ENCODE measurements at regions not wholly inside any gene's neighbourhood (a gene's known extent, or its start where the extent isn't known, plus 50 kb on each side); places are given as distances from the start of the nearest gene placed in this dataset.
A peak's percentile ranks its signal among the peaks of the same experiment; 100 is the strongest.

DNA sequence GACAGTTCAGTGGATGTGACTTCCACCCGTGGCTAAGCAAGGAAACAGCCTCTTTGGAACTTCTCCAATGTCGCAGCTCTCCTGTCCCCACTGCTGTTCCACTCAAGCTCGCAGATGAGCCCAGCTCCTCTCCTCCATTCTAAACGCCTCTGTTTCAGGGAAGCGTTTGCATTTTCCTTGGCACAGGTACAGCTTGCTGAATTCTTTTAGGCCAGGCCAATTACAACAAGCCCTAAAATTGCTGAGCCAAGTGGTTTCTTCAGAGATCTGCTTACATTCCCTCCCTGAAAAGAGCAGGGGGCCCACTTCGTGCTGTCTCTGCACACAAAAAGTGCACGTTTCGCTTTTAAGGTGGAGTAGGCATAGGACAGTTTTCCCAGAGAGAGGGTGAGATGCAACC lies 91.5 kb upstream of the BLID start:
- Histone ChIP-seq H3K27ac (ENCODE audit: low read length) (no peak overlapping the region), H3K4me1 (ENCODE audit: control insufficient read depth, insufficient read depth, low read length) (no peaks in the 10 kb centered on the region), H3K9me3 (ENCODE audit: control insufficient read depth, insufficient read depth, low read length) (no peaks in the 10 kb centered on the region), H3K36me3 (ENCODE audit: control insufficient read depth, insufficient read depth, low read length) (no peaks in the 10 kb centered on the region), H3K4me3 (ENCODE audit: low read length) (no peak overlapping the region), H3K27me3 (ENCODE audit: control insufficient read depth, insufficient read depth, low read length) (no peaks in the 10 kb centered on the region)
- DNase-seq (no peak), ATAC-seq (no peak)
- Mint-ChIP-seq H3K27me3 (ENCODE audit: low read depth in 2 of 2) (peaks cover 20 to 30% of the 10 kb centered on the region in 2 donors), H3K9me3 (no peaks in the 10 kb centered on the region), H3K4me3 (no peak overlapping the region), H3K4me1 (peaks cover 0 to 5% of the 10 kb centered on the region in 2 donors), H3K27ac (no peak overlapping the region), H3K36me3 (no peaks in the 10 kb centered on the region)
- intact Hi-C loops (cut with micrococcal nuclease) = no loop called here
- WGBS (ENCODE audit: insufficient coverage) = 75% methylated on average over 8 of the region's 8 CpGs
- TF ChIP-seq, protein P1, sequence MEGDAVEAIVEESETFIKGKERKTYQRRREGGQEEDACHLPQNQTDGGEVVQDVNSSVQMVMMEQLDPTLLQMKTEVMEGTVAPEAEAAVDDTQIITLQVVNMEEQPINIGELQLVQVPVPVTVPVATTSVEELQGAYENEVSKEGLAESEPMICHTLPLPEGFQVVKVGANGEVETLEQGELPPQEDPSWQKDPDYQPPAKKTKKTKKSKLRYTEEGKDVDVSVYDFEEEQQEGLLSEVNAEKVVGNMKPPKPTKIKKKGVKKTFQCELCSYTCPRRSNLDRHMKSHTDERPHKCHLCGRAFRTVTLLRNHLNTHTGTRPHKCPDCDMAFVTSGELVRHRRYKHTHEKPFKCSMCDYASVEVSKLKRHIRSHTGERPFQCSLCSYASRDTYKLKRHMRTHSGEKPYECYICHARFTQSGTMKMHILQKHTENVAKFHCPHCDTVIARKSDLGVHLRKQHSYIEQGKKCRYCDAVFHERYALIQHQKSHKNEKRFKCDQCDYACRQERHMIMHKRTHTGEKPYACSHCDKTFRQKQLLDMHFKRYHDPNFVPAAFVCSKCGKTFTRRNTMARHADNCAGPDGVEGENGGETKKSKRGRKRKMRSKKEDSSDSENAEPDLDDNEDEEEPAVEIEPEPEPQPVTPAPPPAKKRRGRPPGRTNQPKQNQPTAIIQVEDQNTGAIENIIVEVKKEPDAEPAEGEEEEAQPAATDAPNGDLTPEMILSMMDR (IDR thresholded peaks at IDR 0.05) = no peak

DNA sequence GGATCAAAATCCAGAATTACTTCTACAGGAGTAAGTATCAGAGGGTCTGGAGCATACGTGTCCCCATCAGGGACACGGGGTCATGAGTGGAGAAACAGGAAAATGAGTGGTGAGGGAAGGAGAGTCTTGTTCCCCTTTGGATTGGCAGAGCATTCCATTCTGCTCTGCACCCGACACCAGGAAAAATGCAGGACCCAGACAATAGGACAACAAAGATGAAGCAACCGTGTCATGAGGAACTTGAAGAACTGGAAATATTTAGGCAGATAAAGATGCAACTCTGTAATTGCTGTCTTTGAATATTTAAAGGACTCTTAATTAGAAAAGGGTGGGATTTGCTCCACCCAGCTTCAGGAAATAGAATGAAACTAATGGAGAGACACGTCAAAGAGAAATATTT lies 89.0 kb upstream of the BLID start:
- Mint-ChIP-seq H3K36me3 (no peaks in the 10 kb centered on the region), H3K4me1 (peaks cover 0 to 6% of the 10 kb centered on the region in 2 donors), H3K4me3 (no peak overlapping the region), H3K9me3 (no peaks in the 10 kb centered on the region), H3K27me3 (ENCODE audit: low read depth in 2 of 2) (peaks cover 27 to 40% of the 10 kb centered on the region in 2 donors), H3K27ac (no peak overlapping the region)
- no peaks in the 10 kb centered on the region for H3K36me3 ChIP-seq (ENCODE audit: control insufficient read depth, insufficient read depth, low read length)
- TF ChIP-seq, protein P1 (IDR thresholded peaks at IDR 0.05) = no peak
- ATAC-seq (no peak), DNase-seq (no peak)
- intact Hi-C loops (cut with micrococcal nuclease) = no loop called here
- H3K4me1 ChIP-seq (ENCODE audit: control insufficient read depth, insufficient read depth, low read length) = no peaks in the 10 kb centered on the region
- H3K4me3 ChIP-seq (ENCODE audit: low read length) = no peak overlapping the region
- no peaks in the 10 kb centered on the region for H3K27me3 ChIP-seq (ENCODE audit: control insufficient read depth, insufficient read depth, low read length)
- no peak overlapping the region for H3K27ac ChIP-seq (ENCODE audit: low read length)
- 82% methylated on average over 5 of the region's 5 CpGs for WGBS (ENCODE audit: insufficient coverage)
- H3K9me3 ChIP-seq (ENCODE audit: control insufficient read depth, insufficient read depth, low read length) = no peaks in the 10 kb centered on the region

DNA sequence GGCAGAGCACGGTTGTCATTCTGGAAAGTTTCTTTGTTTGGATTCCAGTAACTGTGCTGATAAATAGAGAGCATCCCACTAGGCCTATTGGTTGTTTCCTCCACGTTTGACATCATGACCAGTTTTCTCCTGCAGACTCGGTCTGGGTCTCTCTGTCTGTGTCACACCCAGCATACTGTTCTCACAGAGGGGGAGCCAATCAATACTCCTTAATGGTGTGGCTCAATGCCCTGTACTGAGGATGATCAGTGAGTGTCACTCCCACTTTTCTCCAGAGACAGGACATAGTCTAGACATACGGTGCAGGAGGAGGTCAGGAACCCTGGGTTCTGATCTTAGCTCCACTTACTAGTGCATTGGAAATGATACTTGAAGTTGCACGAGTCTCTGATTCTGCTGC lies 88.2 kb upstream of the BLID start:
- intact Hi-C loops (cut with micrococcal nuclease) = no loop called here
- Histone ChIP-seq H3K9me3 (ENCODE audit: control insufficient read depth, insufficient read depth, low read length) (no peaks in the 10 kb centered on the region), H3K36me3 (ENCODE audit: control insufficient read depth, insufficient read depth, low read length) (no peaks in the 10 kb centered on the region), H3K4me1 (ENCODE audit: control insufficient read depth, insufficient read depth, low read length) (no peaks in the 10 kb centered on the region), H3K4me3 (ENCODE audit: low read length) (no peak overlapping the region), H3K27ac (ENCODE audit: low read length) (no peak overlapping the region), H3K27me3 (ENCODE audit: control insufficient read depth, insufficient read depth, low read length) (no peaks in the 10 kb centered on the region)
- Mint-ChIP-seq H3K27ac (no peak overlapping the region), H3K27me3 (ENCODE audit: low read depth in 2 of 2) (peaks cover 27 to 40% of the 10 kb centered on the region in 2 donors), H3K36me3 (no peaks in the 10 kb centered on the region), H3K4me1 (peaks cover 0 to 6% of the 10 kb centered on the region in 2 donors), H3K9me3 (no peaks in the 10 kb centered on the region), H3K4me3 (no peak overlapping the region)
- 73% methylated on average over 5 of the region's 5 CpGs for WGBS (ENCODE audit: insufficient coverage)
- TF ChIP-seq, protein P1 (IDR thresholded peaks at IDR 0.05) = no peak
- ATAC-seq = no peak
- no peak for DNase-seq

DNA sequence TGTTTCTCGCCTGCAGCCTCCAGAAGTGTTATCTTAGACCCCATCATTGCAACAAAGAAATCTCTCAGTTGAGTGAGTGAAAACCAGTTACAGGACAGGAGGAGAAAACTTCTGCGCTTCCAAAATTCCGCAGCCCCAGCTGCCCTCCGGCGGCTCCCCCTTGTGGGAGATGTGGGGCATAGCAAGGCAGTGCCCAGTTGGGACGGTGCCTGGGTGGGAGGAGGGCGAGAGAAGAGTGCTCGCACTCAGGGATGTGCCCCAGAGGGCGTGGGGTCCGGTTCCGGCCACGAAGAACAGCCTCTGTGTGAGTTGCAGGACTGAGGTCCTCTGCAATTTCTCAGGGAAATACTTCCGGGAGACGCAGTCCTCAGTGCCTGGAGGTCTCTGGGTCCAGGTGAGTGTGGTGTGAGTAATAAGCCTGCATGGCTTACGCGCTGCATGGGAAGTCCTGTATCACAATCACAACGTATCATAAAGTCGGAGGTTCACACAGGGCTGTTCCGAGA lies 87.0 kb upstream of the BLID start:
- TF ChIP-seq, protein P1 (IDR thresholded peaks at IDR 0.05) = peak; percentile 63
- peak; percentile 24 to 35 for DNase-seq
- H3K27me3 ChIP-seq (ENCODE audit: control insufficient read depth, insufficient read depth, low read length) = no peaks in the 10 kb centered on the region
- no peaks in the 10 kb centered on the region for H3K36me3 Mint-ChIP-seq
- intact Hi-C loops (cut with micrococcal nuclease) = no loop called here
- H3K27ac ChIP-seq (ENCODE audit: low read length) = no peak overlapping the region
- H3K9me3 Mint-ChIP-seq = no peaks in the 10 kb centered on the region
- H3K4me1 ChIP-seq (ENCODE audit: control insufficient read depth, insufficient read depth, low read length) = no peaks in the 10 kb centered on the region
- peak; percentile 49 to 70 (median 67) for ATAC-seq
- no peak overlapping the region for H3K4me3 Mint-ChIP-seq
- peaks cover 0 to 6% of the 10 kb centered on the region in 2 donors for H3K4me1 Mint-ChIP-seq
- H3K9me3 ChIP-seq (ENCODE audit: control insufficient read depth, insufficient read depth, low read length) = no peaks in the 10 kb centered on the region
- no peak overlapping the region for H3K4me3 ChIP-seq (ENCODE audit: low read length)
- WGBS (ENCODE audit: insufficient coverage) = 29% methylated on average over 19 of the region's 19 CpGs
- no peak overlapping the region for H3K27ac Mint-ChIP-seq
- H3K27me3 Mint-ChIP-seq (ENCODE audit: low read depth in 2 of 2) = peaks cover 27 to 40% of the 10 kb centered on the region in 2 donors
- H3K36me3 ChIP-seq (ENCODE audit: control insufficient read depth, insufficient read depth, low read length) = no peaks in the 10 kb centered on the region

Measured in natural killer cell (primary cell).